Gastrocnemius medialis (tissue), 4 donors: ENCODE measurements at regions not wholly inside any gene's neighbourhood (a gene's known extent, or its start where the extent isn't known, plus 50 kb on each side); places are given as distances from the start of the nearest gene placed in this dataset.

Experiments
- ATAC-seq, 2 donors: fragments of 150-250 bp; one replicate each; pipeline ENCODE4 v1.9.1; 2016
- DNase-seq, 2 donors: peaks; one replicate each; pipeline ENCODE4 v3.0.0-alpha.2; 2019
- H3K27ac ChIP-seq, 4 donors: fragments of 200-600 bp; sonication (generic); 1 replicate in 1 of 4; 2 replicates in 3 of 4; pipeline ENCODE4 v1.5.1; 2016 to 2018; ENCODE audit warnings: mild to moderate bottlenecking in 2 of 4, moderate library complexity in 1 of 4
- H3K27me3 ChIP-seq, 3 donors: fragments of 200-600 bp; sonication (generic) in 2 of 3; 1 replicate in 1 of 3; 2 replicates in 2 of 3; pipeline versions ENCODE4 v1.5.1 to v1.6.0; 2016 to 2019; ENCODE audit warnings: mild to moderate bottlenecking in 1 of 3, moderate library complexity in 1 of 3
- H3K36me3 ChIP-seq, 2 donors: fragments of 200-600 bp; sonication (generic) in 1 of 2; one replicate each; pipeline ENCODE4 v1.5.1; 2017 to 2018
- H3K4me1 ChIP-seq, 2 donors: fragments of 200-600 bp; sonication (generic) in 1 of 2; one replicate each; pipeline ENCODE4 v1.5.1; 2016 to 2017; ENCODE audit warnings: mild to moderate bottlenecking in 2 of 2
- H3K4me3 ChIP-seq, 4 donors: fragments of 200-600 bp; sonication (generic) in 3 of 4; 1 replicate in 1 of 4; 2 replicates in 3 of 4; pipeline ENCODE4 v1.5.1; 2016 to 2019; ENCODE audit warnings: mild to moderate bottlenecking in 2 of 4
- H3K9me3 ChIP-seq, 3 donors: fragments of 200-600 bp; sonication (generic) in 2 of 3; 1 replicate in 1 of 3; 2 replicates in 2 of 3; pipeline ENCODE4 v1.5.1; 2016 to 2019
- CTCF ChIP-seq, 5 experiments: fragments of 450-650 bp in 3 of 5; fragments of 200-600 bp in 2 of 5; sonication (generic) in 2 of 5; IDR thresholded peaks in 4 of 5; conservative IDR thresholded peaks in 1 of 5; 1 replicate in 4 of 5; 2 replicates in 1 of 5; pipeline ENCODE4 v1.5.1; 2016 to 2019; ENCODE audit warnings: antibody characterized with exemption in 5 of 5, mild to moderate bottlenecking in 3 of 5, moderate library complexity in 3 of 5
- POLR2A ChIP-seq, 2 donors: fragments of 450-650 bp; IDR thresholded peaks; one replicate each; pipeline ENCODE4 v1.6.1; 2017; ENCODE audit warnings: antibody characterized with exemption in 2 of 2, mild to moderate bottlenecking in 2 of 2, moderate library complexity in 2 of 2
- in situ Hi-C, 4 donors: fragments of 200-750 bp; cut with MboI; loops; one replicate each; pipeline versions ENCODE4 v1.15.0 to v1.8.0; 2017; ENCODE audit warnings: low sequenced_read_pairs in 4 of 4
- intact Hi-C: fragments of 100-400 bp; cut with DNase I; formaldehyde crosslinking; loops from one replicate; pipeline ENCODE4 v1.15.1; 2023; ENCODE audit warnings: low total_unique reads

GRCh38 chr3:162776148-162776547 is 1279.5 kb downstream of the OTOL1 start:
- in situ Hi-C loops (loop anchor here in 1 of 4 donors (25.0 kb wide), 1 partner anchor 136 kb away; no protein-coding TSS in a partner anchor), intact Hi-C loops (no loop called here)
- H3K27ac ChIP-seq, result no peak overlapping the region
- no peaks in the 10 kb centered on the region for H3K36me3 ChIP-seq
- H3K4me1 ChIP-seq, result no peaks in the 10 kb centered on the region
- H3K9me3 ChIP-seq, result no peaks in the 10 kb centered on the region
- TF ChIP-seq POLR2A (IDR thresholded peaks at IDR 0.05) (no peak), CTCF (IDR thresholded peaks at IDR 0.05 in 4 of 5, conservative IDR thresholded peaks at IDR 0.05 in 1 of 5) (no peak)
- DNase-seq (no peak), ATAC-seq (no peak)
- H3K27me3 ChIP-seq, result no peaks in the 10 kb centered on the region
- no peak overlapping the region for H3K4me3 ChIP-seq

GRCh38 chr3:162777118-162777517 is 1280.5 kb downstream of the OTOL1 start:
- intact Hi-C loops, result no loop called here
- ATAC-seq (no peak), DNase-seq (no peak)
- Histone ChIP-seq H3K27ac (no peak overlapping the region), H3K9me3 (no peaks in the 10 kb centered on the region), H3K4me3 (no peak overlapping the region), H3K36me3 (no peaks in the 10 kb centered on the region), H3K27me3 (no peaks in the 10 kb centered on the region), H3K4me1 (no peaks in the 10 kb centered on the region)
- in situ Hi-C loops, result loop anchor here in 1 of 4 donors (25.0 kb wide), 1 partner anchor 135 kb away; no protein-coding TSS in a partner anchor
- TF ChIP-seq POLR2A (IDR thresholded peaks at IDR 0.05) (no peak), CTCF (IDR thresholded peaks at IDR 0.05 in 4 of 5, conservative IDR thresholded peaks at IDR 0.05 in 1 of 5) (no peak)

GRCh38 chr3:162780313-162780712 is 1283.7 kb downstream of the OTOL1 start:
- H3K4me1 ChIP-seq, result no peaks in the 10 kb centered on the region
- intact Hi-C loops, result no loop called here
- in situ Hi-C loops, result loop anchor here in 3 of 4 donors (5.0 to 25.0 kb wide), 3 partner anchors 54 to 137 kb away; no protein-coding TSS in a partner anchor
- no peak for DNase-seq
- H3K9me3 ChIP-seq, result no peaks in the 10 kb centered on the region
- no peak overlapping the region for H3K27ac ChIP-seq
- no peak overlapping the region for H3K4me3 ChIP-seq
- H3K27me3 ChIP-seq, result no peaks in the 10 kb centered on the region
- TF ChIP-seq CTCF (IDR thresholded peaks at IDR 0.05 in 4 of 5, conservative IDR thresholded peaks at IDR 0.05 in 1 of 5) (no peak), POLR2A (IDR thresholded peaks at IDR 0.05) (no peak)
- ATAC-seq, result no peak
- H3K36me3 ChIP-seq, result no peaks in the 10 kb centered on the region

GRCh38 chr3:162799910-162800309 is 1303.3 kb downstream of the OTOL1 start:
- Histone ChIP-seq H3K4me3 (no peak overlapping the region), H3K9me3 (no peaks in the 10 kb centered on the region), H3K27ac (no peak overlapping the region), H3K4me1 (no peaks in the 10 kb centered on the region), H3K36me3 (no peaks in the 10 kb centered on the region), H3K27me3 (no peaks in the 10 kb centered on the region)
- intact Hi-C loops (no loop called here), in situ Hi-C loops (loop anchor here in 1 of 4 donors (25.0 kb wide), 1 partner anchor 112 kb away; no protein-coding TSS in a partner anchor)
- no peak for DNase-seq
- TF ChIP-seq POLR2A (IDR thresholded peaks at IDR 0.05), result no peak
- TF ChIP-seq CTCF (IDR thresholded peaks at IDR 0.05 in 4 of 5, conservative IDR thresholded peaks at IDR 0.05 in 1 of 5), result no peak
- ATAC-seq, result no peak
